ENCODE measurements at regions not wholly inside any gene's neighbourhood (a gene's known extent, or its start where the extent isn't known, plus 50 kb on each side); places are given as distances from the start of the nearest gene placed in this dataset.

DNA sequence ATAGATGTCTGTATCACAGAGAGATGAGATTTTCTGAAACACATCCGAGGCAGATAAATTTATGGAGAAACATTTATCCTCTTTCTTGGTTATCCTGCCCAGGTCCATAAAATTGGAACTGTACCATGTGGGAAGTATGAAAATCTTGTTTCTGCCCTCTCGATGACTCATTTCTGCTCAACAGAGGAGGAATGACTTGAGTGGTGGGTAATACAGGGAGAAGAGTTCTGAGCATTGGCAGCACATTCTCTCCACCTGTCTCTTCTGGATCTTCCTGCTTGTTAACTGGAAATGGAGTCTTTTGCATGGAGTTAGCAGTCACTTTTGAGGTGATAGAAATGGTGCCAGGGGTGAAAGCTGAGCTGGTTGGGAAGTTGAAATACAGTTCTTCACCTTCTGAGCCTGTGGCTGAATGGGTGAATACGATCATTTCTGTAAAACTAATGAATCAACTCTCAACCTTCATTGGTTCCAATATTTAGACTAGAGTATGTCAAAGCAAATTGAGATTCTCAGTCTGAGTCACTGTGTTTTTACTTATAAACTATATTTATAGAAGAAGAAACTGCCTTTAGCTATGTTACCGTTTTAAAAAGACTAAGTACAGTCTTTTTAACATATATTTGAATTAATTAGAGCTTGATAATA, 945.5 kb downstream of the SORCS3 start:
- Histone ChIP-seq H3K27me3 (no peaks in the 10 kb centered on the region), H3K4me1 (no peaks in the 10 kb centered on the region), H3K9me3 (no peaks in the 10 kb centered on the region), H3K4me3 (no peak overlapping the region), H3K27ac (no peak overlapping the region), H3K36me3 (no peaks in the 10 kb centered on the region)
- in situ Hi-C loops (cut with MboI; ENCODE audit: low pct_ligation_motif_present in 1 of 4, low pct_unique_long_range_greater_than_20kb in 1 of 4, low sequenced_read_pairs in 3 of 4) (no loop called here), intact Hi-C loops (cut with DNase I; ENCODE audit: low total_unique reads) (no loop called here)
- TF ChIP-seq EP300 (IDR thresholded peaks at IDR 0.05; ENCODE audit: low read depth) (no peak), POLR2A (IDR thresholded peaks at IDR 0.05) (no peak)
- TF ChIP-seq, protein P1, sequence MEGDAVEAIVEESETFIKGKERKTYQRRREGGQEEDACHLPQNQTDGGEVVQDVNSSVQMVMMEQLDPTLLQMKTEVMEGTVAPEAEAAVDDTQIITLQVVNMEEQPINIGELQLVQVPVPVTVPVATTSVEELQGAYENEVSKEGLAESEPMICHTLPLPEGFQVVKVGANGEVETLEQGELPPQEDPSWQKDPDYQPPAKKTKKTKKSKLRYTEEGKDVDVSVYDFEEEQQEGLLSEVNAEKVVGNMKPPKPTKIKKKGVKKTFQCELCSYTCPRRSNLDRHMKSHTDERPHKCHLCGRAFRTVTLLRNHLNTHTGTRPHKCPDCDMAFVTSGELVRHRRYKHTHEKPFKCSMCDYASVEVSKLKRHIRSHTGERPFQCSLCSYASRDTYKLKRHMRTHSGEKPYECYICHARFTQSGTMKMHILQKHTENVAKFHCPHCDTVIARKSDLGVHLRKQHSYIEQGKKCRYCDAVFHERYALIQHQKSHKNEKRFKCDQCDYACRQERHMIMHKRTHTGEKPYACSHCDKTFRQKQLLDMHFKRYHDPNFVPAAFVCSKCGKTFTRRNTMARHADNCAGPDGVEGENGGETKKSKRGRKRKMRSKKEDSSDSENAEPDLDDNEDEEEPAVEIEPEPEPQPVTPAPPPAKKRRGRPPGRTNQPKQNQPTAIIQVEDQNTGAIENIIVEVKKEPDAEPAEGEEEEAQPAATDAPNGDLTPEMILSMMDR (IDR thresholded peaks at IDR 0.05): no peak
- WGBS, 2 donors (ENCODE audit: low coverage in 1 of 2): 71 to 77% methylated on average over 4 of the region's 4 CpGs
- no peak for DNase-seq

DNA sequence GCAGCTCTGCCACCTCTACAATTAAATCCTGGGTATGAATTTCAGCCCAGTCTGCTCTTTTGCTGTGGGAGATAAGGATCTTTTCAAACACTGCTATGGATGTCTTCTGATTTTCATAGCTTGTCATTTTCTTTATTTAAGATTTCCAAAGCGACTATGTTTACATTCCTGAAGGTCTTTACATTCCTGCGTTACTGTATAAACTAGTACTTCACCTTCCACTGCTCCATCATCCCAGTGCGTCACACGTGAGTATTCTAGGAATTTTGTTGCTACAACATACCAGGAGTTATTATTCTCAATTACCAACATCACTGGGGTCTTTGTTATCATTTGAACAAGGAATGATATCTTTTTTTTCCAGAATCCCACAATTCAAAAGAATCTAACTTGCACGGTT, 944.7 kb downstream of the SORCS3 start:
- no peaks in the 10 kb centered on the region for H3K36me3 ChIP-seq
- in situ Hi-C loops (cut with MboI; ENCODE audit: low pct_ligation_motif_present in 1 of 4, low pct_unique_long_range_greater_than_20kb in 1 of 4, low sequenced_read_pairs in 3 of 4): no loop called here
- intact Hi-C loops (cut with DNase I; ENCODE audit: low total_unique reads): no loop called here
- no peaks in the 10 kb centered on the region for H3K9me3 ChIP-seq
- DNase-seq: no peak
- no peak overlapping the region for H3K4me3 ChIP-seq
- TF ChIP-seq POLR2A (IDR thresholded peaks at IDR 0.05) (no peak), EP300 (IDR thresholded peaks at IDR 0.05; ENCODE audit: low read depth) (no peak), POLR2AphosphoS5 (IDR thresholded peaks at IDR 0.05) (no peak)
- TF ChIP-seq, protein P1 (IDR thresholded peaks at IDR 0.05): no peak
- H3K4me1 ChIP-seq: no peaks in the 10 kb centered on the region
- WGBS, 2 donors (ENCODE audit: low coverage in 1 of 2): 59 to 66% methylated on average over 5 of the region's 5 CpGs
- H3K27ac ChIP-seq: no peak overlapping the region
- no peaks in the 10 kb centered on the region for H3K27me3 ChIP-seq

DNA sequence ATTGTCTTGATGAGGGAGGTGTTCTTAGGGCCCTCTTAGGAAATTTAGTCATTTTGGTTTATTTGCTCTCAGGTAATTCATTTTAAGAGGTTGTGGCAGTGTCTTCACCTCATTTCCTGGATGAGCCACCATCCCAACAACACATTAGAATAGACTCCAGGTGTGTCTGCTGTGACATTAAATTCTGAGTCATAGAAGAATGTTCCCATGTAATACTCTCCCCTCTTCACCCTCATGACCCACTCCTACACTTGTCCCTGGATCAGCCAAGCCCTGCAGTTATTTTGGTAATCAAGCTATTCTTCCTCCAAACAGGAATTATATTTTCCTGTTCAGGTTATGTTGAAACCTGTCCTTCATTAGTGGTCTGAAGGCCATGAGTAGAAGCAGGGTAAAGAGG, 944.1 kb downstream of the SORCS3 start:
- intact Hi-C loops (cut with DNase I; ENCODE audit: low total_unique reads) (no loop called here), in situ Hi-C loops (cut with MboI; ENCODE audit: low pct_ligation_motif_present in 1 of 4, low pct_unique_long_range_greater_than_20kb in 1 of 4, low sequenced_read_pairs in 3 of 4) (no loop called here)
- no peaks in the 10 kb centered on the region for H3K4me1 ChIP-seq
- H3K4me3 ChIP-seq: no peak overlapping the region
- no peak overlapping the region for H3K27ac ChIP-seq
- no peaks in the 10 kb centered on the region for H3K9me3 ChIP-seq
- H3K36me3 ChIP-seq: no peaks in the 10 kb centered on the region
- TF ChIP-seq POLR2A (IDR thresholded peaks at IDR 0.05): no peak
- TF ChIP-seq EP300 (IDR thresholded peaks at IDR 0.05; ENCODE audit: low read depth): no peak
- no peak for TF ChIP-seq POLR2AphosphoS5 (IDR thresholded peaks at IDR 0.05)
- TF ChIP-seq, protein P1 (IDR thresholded peaks at IDR 0.05): no peak
- no peaks in the 10 kb centered on the region for H3K27me3 ChIP-seq
- DNase-seq: no peak

DNA sequence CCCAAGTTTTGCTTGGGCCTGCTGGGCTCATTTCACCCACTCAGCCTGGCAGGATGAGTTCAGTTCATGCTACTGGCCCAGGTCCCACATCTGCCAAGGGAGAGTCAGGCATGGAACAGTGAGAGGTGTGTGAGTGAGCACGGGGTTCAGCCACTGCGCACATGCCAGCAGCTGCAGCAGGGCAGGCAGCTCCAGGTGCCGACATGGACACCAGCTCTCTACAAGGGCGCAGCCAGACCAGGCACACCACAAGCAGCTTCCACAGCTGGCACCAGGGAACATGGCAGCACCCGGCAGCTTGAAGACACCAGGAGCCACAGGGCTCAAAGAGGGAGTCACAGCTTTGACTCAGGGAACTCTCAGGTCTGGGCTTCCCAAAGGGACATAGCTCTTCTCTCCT, 938.0 kb downstream of the SORCS3 start:
- DNase-seq: no peak
- Histone ChIP-seq H3K36me3 (no peaks in the 10 kb centered on the region), H3K9me3 (no peaks in the 10 kb centered on the region), H3K27ac (no peak overlapping the region), H3K27me3 (no peaks in the 10 kb centered on the region), H3K4me1 (no peaks in the 10 kb centered on the region), H3K4me3 (no peak overlapping the region)
- in situ Hi-C loops (cut with MboI; ENCODE audit: low pct_ligation_motif_present in 1 of 4, low pct_unique_long_range_greater_than_20kb in 1 of 4, low sequenced_read_pairs in 3 of 4) (no loop called here), intact Hi-C loops (cut with DNase I; ENCODE audit: low total_unique reads) (no loop called here)
- 85% methylated on average over 4 of the region's 5 CpGs; no CpG with 5 or more reads in 1 of the 2 donors for WGBS, 2 donors (ENCODE audit: low coverage in 1 of 2)
- TF ChIP-seq, protein P1 (IDR thresholded peaks at IDR 0.05): no peak
- TF ChIP-seq EP300 (IDR thresholded peaks at IDR 0.05; ENCODE audit: low read depth) (no peak), POLR2AphosphoS5 (IDR thresholded peaks at IDR 0.05) (no peak), POLR2A (IDR thresholded peaks at IDR 0.05) (no peak)
